Astrocyte (in vitro differentiated cells and primary cell): ENCODE measurements at regions not wholly inside any gene's neighbourhood (a gene's known extent, or its start where the extent isn't known, plus 50 kb on each side); places are given as distances from the start of the nearest gene placed in this dataset.

Experiments used
- EZH2 ChIP-seq: IDR thresholded peaks from 2 replicates; pipeline ENCODE4 v1.6.1; 2012; ENCODE audit warnings: mild to moderate bottlenecking, low read length, inconsistent platforms; ENCODE audit not compliant: insufficient read depth
- TF ChIP-seq, protein P1 (sequence below): IDR thresholded peaks from 2 replicates; pipeline ENCODE4 v1.5.1; 2011; ENCODE audit warnings: low read depth, mild to moderate bottlenecking, inconsistent platforms, low read length, moderate library complexity; ENCODE audit not compliant: insufficient read depth

DNA sequence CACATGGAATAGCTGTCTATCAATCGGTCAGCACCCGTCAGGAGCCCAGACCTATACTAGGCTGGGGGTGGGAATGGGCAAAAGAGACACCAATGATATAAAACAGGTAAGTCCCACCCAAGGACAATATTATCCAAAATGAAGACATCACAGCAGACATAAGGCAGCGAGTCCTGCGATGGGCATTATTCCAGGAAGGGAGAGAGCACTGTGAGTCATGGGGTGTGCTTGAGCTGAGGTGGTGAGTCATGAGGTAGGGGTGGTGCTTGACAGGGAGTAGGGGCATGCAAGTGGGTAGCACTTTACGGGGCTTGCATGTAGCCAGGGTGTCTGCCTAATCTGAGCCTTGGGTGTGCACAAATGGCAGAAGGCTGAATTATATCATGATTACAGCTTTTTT lies 605.0 kb upstream of the CADM1 start:
- TF ChIP-seq, protein P1, sequence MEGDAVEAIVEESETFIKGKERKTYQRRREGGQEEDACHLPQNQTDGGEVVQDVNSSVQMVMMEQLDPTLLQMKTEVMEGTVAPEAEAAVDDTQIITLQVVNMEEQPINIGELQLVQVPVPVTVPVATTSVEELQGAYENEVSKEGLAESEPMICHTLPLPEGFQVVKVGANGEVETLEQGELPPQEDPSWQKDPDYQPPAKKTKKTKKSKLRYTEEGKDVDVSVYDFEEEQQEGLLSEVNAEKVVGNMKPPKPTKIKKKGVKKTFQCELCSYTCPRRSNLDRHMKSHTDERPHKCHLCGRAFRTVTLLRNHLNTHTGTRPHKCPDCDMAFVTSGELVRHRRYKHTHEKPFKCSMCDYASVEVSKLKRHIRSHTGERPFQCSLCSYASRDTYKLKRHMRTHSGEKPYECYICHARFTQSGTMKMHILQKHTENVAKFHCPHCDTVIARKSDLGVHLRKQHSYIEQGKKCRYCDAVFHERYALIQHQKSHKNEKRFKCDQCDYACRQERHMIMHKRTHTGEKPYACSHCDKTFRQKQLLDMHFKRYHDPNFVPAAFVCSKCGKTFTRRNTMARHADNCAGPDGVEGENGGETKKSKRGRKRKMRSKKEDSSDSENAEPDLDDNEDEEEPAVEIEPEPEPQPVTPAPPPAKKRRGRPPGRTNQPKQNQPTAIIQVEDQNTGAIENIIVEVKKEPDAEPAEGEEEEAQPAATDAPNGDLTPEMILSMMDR: no peak
- no peak for TF ChIP-seq EZH2
